Brain microvascular endothelial cell (primary cell): ENCODE measurements at regions not wholly inside any gene's neighbourhood (a gene's known extent, or its start where the extent isn't known, plus 50 kb on each side); places are given as distances from the start of the nearest gene placed in this dataset.

Experiments used
- DNase-seq: peaks from one replicate; pipeline ENCODE4 v3.0.0-alpha.2; 2020
- H3K27ac ChIP-seq: fragments of 250-450 bp; sonication (Bioruptor Pico); 2 replicates; pipeline ENCODE4 v1.5.1; 2020; ENCODE audit warnings: mild to moderate bottlenecking, moderate library complexity
- H3K27me3 ChIP-seq: fragments of 250-450 bp; sonication (Bioruptor Pico); replicated peaks from 2 replicates; pipeline ENCODE4 v1.5.1; 2020; ENCODE audit warnings: mild to moderate bottlenecking
- H3K36me3 ChIP-seq: fragments of 250-450 bp; sonication (Bioruptor Pico); replicated peaks from 2 replicates; pipeline ENCODE4 v1.5.1; 2020; ENCODE audit warnings: mild to moderate bottlenecking
- H3K4me3 ChIP-seq: 2 replicates; pipeline ENCODE4 v1.5.1; 2011; ENCODE audit warnings: low read depth, mild to moderate bottlenecking, control low read depth, low read length, moderate library complexity
- CTCF ChIP-seq: IDR thresholded peaks from 2 replicates; pipeline ENCODE4 v1.5.1; 2011; ENCODE audit warnings: low read depth, mild to moderate bottlenecking, moderate library complexity, low read length, control low read depth, inconsistent platforms; ENCODE audit errors: missing control alignments
- in situ Hi-C: cut with HindIII; loops from 2 replicates; pipeline ENCODE4 v1.10.0; 2017; ENCODE audit warnings: low sequenced_read_pairs, low pct_ligation_motif_present

- no peak for DNase-seq
- no peak for TF ChIP-seq CTCF
- Histone ChIP-seq H3K27ac (no peak overlapping the region), H3K4me3 (no peak overlapping the region), H3K36me3 (no peaks in the 10 kb centered on the region), H3K27me3 (no peaks in the 10 kb centered on the region)
- in situ Hi-C loops: no loop called here
These were observed 287.3 kb downstream of the BMP7 start for GRCh38 chr20:56979125-56979524.

GRCh38 chr20:56981301-56981700 is 285.1 kb downstream of the BMP7 start:
- no peak overlapping the region for H3K4me3 ChIP-seq
- in situ Hi-C loops: no loop called here
- no peak for TF ChIP-seq CTCF
- H3K27me3 ChIP-seq: no peaks in the 10 kb centered on the region
- no peaks in the 10 kb centered on the region for H3K36me3 ChIP-seq
- DNase-seq: no peak
- no peak overlapping the region for H3K27ac ChIP-seq

- TF ChIP-seq CTCF: no peak
- in situ Hi-C loops: no loop called here
These were observed 282.6 kb downstream of the BMP7 start for GRCh38 chr20:56983813-56984212.

GRCh38 chr20:56985066-56985685 is 281.3 kb downstream of the BMP7 start:
- H3K27ac ChIP-seq: no peak overlapping the region
- no peak for DNase-seq
- H3K27me3 ChIP-seq: no peaks in the 10 kb centered on the region
- no peaks in the 10 kb centered on the region for H3K36me3 ChIP-seq
- no peak for TF ChIP-seq CTCF
- in situ Hi-C loops: no loop called here
- no peak overlapping the region for H3K4me3 ChIP-seq

More at GRCh38 chr20:56983813-56984212, 282.6 kb downstream of the BMP7 start:
- Histone ChIP-seq H3K36me3 (no peaks in the 10 kb centered on the region), H3K27me3 (no peaks in the 10 kb centered on the region), H3K27ac (no peak overlapping the region), H3K4me3 (no peak overlapping the region)
- DNase-seq: no peak

GRCh38 chr20:56986476-56986875 is 280.0 kb downstream of the BMP7 start:
- Histone ChIP-seq H3K27ac (no peak overlapping the region), H3K36me3 (no peaks in the 10 kb centered on the region), H3K4me3 (no peak overlapping the region), H3K27me3 (no peaks in the 10 kb centered on the region)
- TF ChIP-seq CTCF: no peak
- no peak for DNase-seq
- in situ Hi-C loops: no loop called here
